HCT116 (cell line): ENCODE measurements at regions not wholly inside any gene's neighbourhood (a gene's known extent, or its start where the extent isn't known, plus 50 kb on each side); places are given as distances from the start of the nearest gene placed in this dataset.

ENCODE experiments used
- ATAC-seq: fragments of 200-7000 bp; cut with Tn5 transposase; 2 replicates; pipeline ENCODE4 v1.9.1; 2020; ENCODE audit warnings: mild to moderate bottlenecking, moderate library complexity
- BruUV-seq: library from RNA; stranded (reverse); fragments of 400-500 nt; replicated peaks from 2 replicates; lab custom pipeline; 2021; lab: Mats Ljungman, UMichigan
- CTCF ChIA-PET: fragments of 300-600 bp; sonication (Branson Sonifier 250); formaldehyde crosslinking; loops from one replicate; lab custom pipeline; 2021; ENCODE audit warnings: antibody characterized with exemption; lab: Charles Lee
- POLR2A ChIA-PET: fragments of 300-600, 350-600 bp; sonication (Branson Sonifier 250); formaldehyde crosslinking; loops from one replicate; lab custom pipeline; 2021; ENCODE audit warnings: antibody characterized with exemption; lab: Charles Lee
- RAD21 ChIA-PET, 2 experiments: fragments of 300-600 bp; sonication (Branson Sonifier 250); formaldehyde crosslinking; loops; one replicate each; lab custom pipeline; 2023; ENCODE audit warnings: low total read pairs in 2 of 2; ENCODE audit not compliant: uncharacterized antibody in 2 of 2, unreplicated experiment in 2 of 2, low non-redundant PET in 1 of 2; lab: Charles Lee
- DNase-seq: peaks from one replicate; pipeline ENCODE4 v3.0.0-alpha.2; 2010; ENCODE audit warnings: low read depth, low spot score
- H2AFZ ChIP-seq: fragments of 200-600 bp; shearing (Covaris generic), sonication (generic); 2 replicates; pipeline ENCODE4 v1.6.1; 2017; ENCODE audit warnings: low read depth, mixed run types, mixed read lengths, antibody characterized with exemption, low read length; ENCODE audit not compliant: poor library complexity, severe bottlenecking
- H3K27ac ChIP-seq: 2 replicates; pipeline ENCODE4 v1.5.1; 2012; ENCODE audit warnings: low read depth, low read length
- H3K27me3 ChIP-seq: fragments of 200-600 bp; sonication (generic); 2 replicates; pipeline ENCODE4 v1.6.1; 2016; ENCODE audit warnings: mixed run types, low read length, mixed read lengths; ENCODE audit not compliant: insufficient read depth
- H3K36me3 ChIP-seq, 2 experiments: fragments of 200-500 bp in 1 of 2; fragments of 200-600 bp in 1 of 2; sonication (Bioruptor generic) in 1 of 2; sonication (generic) in 1 of 2; 2 replicates each; pipeline versions ENCODE4 v1.5.1 to v1.6.1; 2014 to 2016; ENCODE audit warnings: low read length in 2 of 2, inconsistent platforms in 1 of 2, mixed read lengths in 1 of 2, mixed run types in 1 of 2; ENCODE audit not compliant: insufficient read depth in 2 of 2, control insufficient read depth in 1 of 2
- H3K4me1 ChIP-seq, 2 experiments: fragments of 200-600 bp in 1 of 2; sonication (generic) in 1 of 2; 2 replicates each; pipeline versions ENCODE4 v1.5.1 to v1.6.1; 2012 to 2017; ENCODE audit warnings: low read length in 2 of 2, inconsistent platforms in 1 of 2, mild to moderate bottlenecking in 1 of 2, mixed read lengths in 1 of 2, mixed run types in 1 of 2, moderate library complexity in 1 of 2; ENCODE audit not compliant: insufficient read depth in 2 of 2, control insufficient read depth in 1 of 2
- H3K4me2 ChIP-seq: fragments of 200-600 bp; sonication (generic); 2 replicates; pipeline ENCODE4 v1.6.1; 2017; ENCODE audit warnings: mixed run types, low read length, mixed read lengths
- H3K4me3 ChIP-seq, 2 experiments: fragments of 200-600 bp in 1 of 2; sonication (generic) in 1 of 2; replicated peaks in 1 of 2; 2 replicates each; pipeline ENCODE4 v1.5.1; 2011 to 2016; ENCODE audit warnings: low read length in 2 of 2, control low read depth in 1 of 2, low read depth in 1 of 2, mild to moderate bottlenecking in 1 of 2, mixed read lengths in 1 of 2, mixed run types in 1 of 2
- H3K79me2 ChIP-seq: fragments of 200-600 bp; sonication (generic); 2 replicates; pipeline ENCODE4 v1.6.1; 2017; ENCODE audit warnings: mild to moderate bottlenecking, mixed run types, low read length, moderate library complexity, mixed read lengths; ENCODE audit not compliant: insufficient read depth
- H3K9ac ChIP-seq: fragments of 200-600 bp; sonication (generic); 2 replicates; pipeline ENCODE4 v1.6.1; 2016; ENCODE audit warnings: low read length, mixed read lengths
- H3K9me2 ChIP-seq: fragments of 200-600 bp; sonication (generic), shearing (Covaris generic); 2 replicates; pipeline ENCODE4 v1.6.1; 2017; ENCODE audit warnings: mixed run types, mild to moderate bottlenecking, moderate library complexity; ENCODE audit not compliant: insufficient read depth
- H3K9me3 ChIP-seq, 2 experiments: fragments of 200-500 bp in 1 of 2; fragments of 200-600 bp in 1 of 2; sonication (Bioruptor generic) in 1 of 2; sonication (generic) in 1 of 2; 2 replicates each; pipeline ENCODE4 v1.6.1; 2014 to 2017; ENCODE audit warnings: low read length in 2 of 2, mixed read lengths in 2 of 2, inconsistent platforms in 1 of 2, low read depth in 1 of 2, mild to moderate bottlenecking in 1 of 2, mixed run types in 1 of 2, moderate library complexity in 1 of 2; ENCODE audit not compliant: control insufficient read depth in 1 of 2, insufficient read depth in 1 of 2
- H4K20me1 ChIP-seq: fragments of 200-600 bp; sonication (generic), shearing (Covaris generic); 2 replicates; pipeline ENCODE4 v1.6.1; 2017; ENCODE audit warnings: mixed run types, mild to moderate bottlenecking, moderate library complexity; ENCODE audit not compliant: insufficient read depth
- ATF3 ChIP-seq: IDR thresholded peaks from 2 replicates; pipeline ENCODE4 v1.6.1; 2012
- CTCF ChIP-seq, 3 experiments: fragments of 200-600 bp in 1 of 3; sonication (generic) in 1 of 3; IDR thresholded peaks in 2 of 3; conservative IDR thresholded peaks in 1 of 3; 2 replicates each; pipeline ENCODE4 v1.5.1; 2012 to 2017; ENCODE audit warnings: low read depth in 2 of 3, low read length in 2 of 3, antibody characterized with exemption in 1 of 3, borderline replicate concordance in 1 of 3, control low read depth in 1 of 3, mild to moderate bottlenecking in 1 of 3, mixed read lengths in 1 of 3, mixed run types in 1 of 3, moderate library complexity in 1 of 3; ENCODE audit not compliant: insufficient read depth in 1 of 3
- ELF1 ChIP-seq: IDR thresholded peaks from 2 replicates; pipeline ENCODE4 v1.6.1; 2012; ENCODE audit warnings: low read depth, borderline replicate concordance
- EZH2 ChIP-seq: fragments of 200-600 bp; sonication (generic); IDR thresholded peaks from 2 replicates; pipeline ENCODE4 v1.6.1; 2017; ENCODE audit warnings: antibody characterized with exemption, mixed run types
- EZH2phosphoT487 ChIP-seq: fragments of 200-600 bp; IDR thresholded peaks from 2 replicates; pipeline ENCODE4 v1.6.1; 2018; ENCODE audit warnings: antibody characterized with exemption, borderline replicate concordance
- MAX ChIP-seq: IDR thresholded peaks from 2 replicates; pipeline ENCODE4 v1.6.1; 2012
- RAD21 ChIP-seq: IDR thresholded peaks from 2 replicates; pipeline ENCODE4 v1.6.1; 2012; ENCODE audit warnings: low read depth, mild to moderate bottlenecking
- REST ChIP-seq: IDR thresholded peaks from 2 replicates; pipeline ENCODE4 v1.6.1; 2012; ENCODE audit warnings: low read depth
- SIN3A ChIP-seq: IDR thresholded peaks from 2 replicates; pipeline ENCODE4 v1.6.1; 2012; ENCODE audit warnings: low read depth
- SRF ChIP-seq: IDR thresholded peaks from 2 replicates; pipeline ENCODE4 v1.6.1; 2012; ENCODE audit warnings: low read depth
- ZBTB33 ChIP-seq: IDR thresholded peaks from 2 replicates; pipeline ENCODE4 v1.6.1; 2011; ENCODE audit warnings: mild to moderate bottlenecking, low read length, moderate library complexity; ENCODE audit not compliant: insufficient replicate concordance; ENCODE audit errors: extremely low read depth
- ZNF274 ChIP-seq: fragments of 200-500 bp; sonication (Bioruptor generic); IDR thresholded peaks from 2 replicates; pipeline ENCODE4 v1.6.1; 2014; ENCODE audit warnings: mild to moderate bottlenecking, low read depth, low read length, inconsistent platforms
- intact Hi-C: fragments of 100-400 bp; cut with micrococcal nuclease; formaldehyde crosslinking; loops from 2 replicates; pipeline ENCODE4 v1.10.0; 2022

GRCh38 chr16:75792771-75793492 lies 66.6 kb upstream of the CPHXL start:
- no peak for TF ChIP-seq RAD21
- TF ChIP-seq EZH2phosphoT487, result no peak
- TF ChIP-seq SIN3A, result no peak
- TF ChIP-seq ELF1, result no peak
- TF ChIP-seq REST, result no peak
- TF ChIP-seq CTCF (IDR thresholded peaks at IDR 0.05 in 2 of 3, conservative IDR thresholded peaks at IDR 0.05 in 1 of 3; ENCODE audit: borderline replicate concordance in 1 of 3, insufficient read depth in 1 of 3, low read depth in 2 of 3, low read length in 2 of 3), result no peak
- TF ChIP-seq EZH2, result no peak
- no peak for TF ChIP-seq SRF
- TF ChIP-seq MAX, result no peak
- no peak for TF ChIP-seq ZNF274
- TF ChIP-seq ZBTB33, result no peak
- no peak for TF ChIP-seq ATF3
- H3K27ac ChIP-seq, result no peak overlapping the region
- ATAC-seq (no peak), DNase-seq (no peak)
- ChIA-PET POLR2A (no interaction called here), CTCF (interaction anchor here (2.2 kb wide), 1 partner anchor 1378 kb away, joined by 11 read pairs; no protein-coding TSS in a partner anchor), RAD21 (no interaction called here)
- H4K20me1 ChIP-seq, result no peaks in the 10 kb centered on the region; the same call in 1 of the 2 replicates
- H3K9me2 ChIP-seq, result no peaks in the 10 kb centered on the region
- no peak overlapping the region for H3K4me3 ChIP-seq
- H3K79me2 ChIP-seq, result no peaks in the 10 kb centered on the region
- no peak overlapping the region for H3K4me2 ChIP-seq
- H3K27me3 ChIP-seq, result no peaks in the 10 kb centered on the region
- H3K9ac ChIP-seq, result no peak overlapping the region
- BruUV-seq, result no TSS peak
- intact Hi-C loops, result no loop called here
- H3K9me3 ChIP-seq, result no peaks in the 10 kb centered on the region
- H3K4me1 ChIP-seq, result no peaks in the 10 kb centered on the region
- H3K36me3 ChIP-seq, result no peaks in the 10 kb centered on the region
- no peak overlapping the region for H2AFZ ChIP-seq
